T47D (cell line): ENCODE measurements at regions not wholly inside any gene's neighbourhood (a gene's known extent, or its start where the extent isn't known, plus 50 kb on each side); places are given as distances from the start of the nearest gene placed in this dataset.

Experiments used
- DNase-seq, 2 experiments: peaks; one replicate each; pipeline versions ENCODE4 v3.0.0 to v3.0.0-alpha.2; 2011 to 2012; ENCODE audit warnings: low read depth in 1 of 2, low spot score in 1 of 2
- JUND ChIP-seq: IDR thresholded peaks from 2 replicates; pipeline ENCODE4 v1.6.1; 2012; ENCODE audit warnings: low read depth
- in situ Hi-C: cut with HindIII; loops from 2 replicates; pipeline ENCODE4 v1.10.0; 2016; ENCODE audit warnings: low sequenced_read_pairs, low pct_unique_long_range_greater_than_20kb

DNA sequence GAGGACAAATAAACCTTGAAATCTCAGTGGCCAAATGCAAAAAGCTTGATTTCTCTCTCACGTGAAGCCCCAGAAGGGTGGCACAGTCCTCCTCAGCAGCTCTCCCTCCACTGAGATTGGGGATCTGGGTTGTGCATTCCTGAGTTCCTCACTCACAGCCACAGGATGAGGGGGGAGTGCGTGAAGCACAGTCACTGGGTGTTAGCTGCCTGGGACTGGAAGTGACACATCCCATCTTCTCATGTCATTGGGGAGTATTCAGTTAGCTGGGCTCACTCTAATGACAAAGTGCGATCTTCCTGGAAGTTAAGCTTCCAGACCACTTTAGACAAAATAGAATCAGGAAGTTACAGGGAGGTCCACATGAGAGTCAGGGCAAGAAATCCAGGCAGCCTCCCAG, 192.2 kb upstream of the LRFN2 start:
- in situ Hi-C loops, result no loop called here
- no peak for DNase-seq
- no peak for TF ChIP-seq JUND

- no peak for DNase-seq
- in situ Hi-C loops, result no loop called here
- no peak for TF ChIP-seq JUND
Observed at GRCh38 chr6:40778918-40779317, 191.8 kb upstream of the LRFN2 start.

DNA sequence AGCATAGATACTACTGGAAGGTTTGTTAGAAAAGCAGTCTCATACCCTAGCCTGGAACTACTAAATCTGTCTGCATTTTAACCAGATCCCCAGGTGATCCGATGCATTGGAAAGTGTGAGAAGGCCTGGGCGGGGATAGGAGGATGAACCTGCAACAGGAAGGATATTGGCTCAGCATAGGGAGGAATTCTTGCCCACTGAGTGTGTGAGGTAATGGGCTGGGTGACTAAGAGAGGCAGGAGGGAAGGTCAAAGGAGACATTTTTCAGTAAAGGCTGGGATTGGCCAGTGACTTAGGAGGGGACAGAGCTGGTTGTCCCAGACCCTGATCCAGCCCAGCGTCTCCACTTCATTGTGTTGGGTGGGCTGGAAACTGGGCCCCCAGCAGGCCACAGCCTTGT, 191.0 kb upstream of the LRFN2 start:
- in situ Hi-C loops, result no loop called here
- no peak for DNase-seq
- no peak for TF ChIP-seq JUND

DNA sequence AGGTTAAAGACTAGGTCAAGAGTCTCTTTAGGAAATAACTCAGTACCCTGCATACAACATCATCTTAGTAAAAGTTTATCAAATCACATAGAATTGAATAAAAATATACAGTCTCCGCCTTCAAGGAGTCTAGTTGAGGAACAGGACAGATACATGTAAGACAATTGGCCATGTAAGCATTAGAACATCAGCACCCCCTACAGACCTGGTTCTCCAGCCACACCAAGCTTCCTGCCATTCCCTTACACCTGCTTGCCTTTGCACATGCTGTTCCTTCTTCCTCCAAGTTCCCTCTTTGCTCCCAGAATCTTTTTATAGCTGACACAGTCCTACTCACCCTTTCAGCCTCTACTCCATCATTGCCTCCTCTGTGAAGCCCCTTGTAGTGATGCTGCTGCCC, 187.8 kb upstream of the LRFN2 start:
- DNase-seq, result no peak
- in situ Hi-C loops, result no loop called here
- no peak for TF ChIP-seq JUND

DNA sequence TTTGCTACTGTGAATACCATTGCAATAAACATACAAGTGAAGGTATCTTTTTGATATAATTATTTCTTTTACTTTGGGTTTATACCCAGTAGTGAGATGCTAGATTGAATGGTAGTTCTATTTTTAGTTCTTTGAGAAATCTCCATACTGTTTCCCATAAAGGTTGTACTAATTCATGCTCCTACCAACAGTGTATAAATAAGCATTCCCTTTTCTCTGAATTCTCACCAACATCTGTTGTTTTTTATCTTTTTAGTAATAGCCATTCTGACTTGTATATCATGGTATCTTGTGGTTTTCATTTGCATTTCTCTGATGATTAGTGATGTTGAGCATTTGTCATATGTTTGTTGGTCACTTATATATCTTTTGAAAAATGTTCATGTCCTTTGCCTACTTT, 183.6 kb upstream of the LRFN2 start:
- no peak for DNase-seq
- in situ Hi-C loops, result no loop called here
- TF ChIP-seq JUND, result no peak

- in situ Hi-C loops, result no loop called here
- TF ChIP-seq JUND, result no peak
- DNase-seq, result no peak
Observed at GRCh38 chr6:40764726-40765125, 177.6 kb upstream of the LRFN2 start.

GRCh38 chr6:40762981-40763380, 175.8 kb upstream of the LRFN2 start:
- TF ChIP-seq JUND, result no peak
- in situ Hi-C loops, result no loop called here
- DNase-seq, result no peak

DNA sequence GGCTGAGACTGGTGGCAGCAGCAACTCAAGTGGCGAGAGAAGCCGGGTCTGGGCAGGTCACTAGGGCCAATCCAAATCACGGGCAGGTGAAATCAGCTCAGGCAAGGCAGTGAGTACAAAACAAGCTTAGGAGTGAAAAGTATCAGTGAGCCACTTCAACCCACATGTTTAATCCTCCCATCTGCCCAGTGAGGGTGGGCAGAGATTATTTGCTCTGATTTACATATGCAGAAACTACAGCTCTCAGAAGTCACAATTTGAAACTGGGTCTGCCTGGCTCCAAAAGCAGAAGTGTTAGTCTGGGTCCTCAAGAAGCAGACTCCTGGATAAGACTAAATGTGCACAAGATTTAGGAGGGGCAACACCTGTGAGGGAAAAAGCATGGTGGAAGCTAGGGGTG, 173.7 kb upstream of the LRFN2 start:
- in situ Hi-C loops, result no loop called here
- TF ChIP-seq JUND, result no peak
- DNase-seq, result no peak

GRCh38 chr6:40759838-40760237, 172.7 kb upstream of the LRFN2 start:
- in situ Hi-C loops, result no loop called here
- no peak for TF ChIP-seq JUND
- no peak for DNase-seq

DNA sequence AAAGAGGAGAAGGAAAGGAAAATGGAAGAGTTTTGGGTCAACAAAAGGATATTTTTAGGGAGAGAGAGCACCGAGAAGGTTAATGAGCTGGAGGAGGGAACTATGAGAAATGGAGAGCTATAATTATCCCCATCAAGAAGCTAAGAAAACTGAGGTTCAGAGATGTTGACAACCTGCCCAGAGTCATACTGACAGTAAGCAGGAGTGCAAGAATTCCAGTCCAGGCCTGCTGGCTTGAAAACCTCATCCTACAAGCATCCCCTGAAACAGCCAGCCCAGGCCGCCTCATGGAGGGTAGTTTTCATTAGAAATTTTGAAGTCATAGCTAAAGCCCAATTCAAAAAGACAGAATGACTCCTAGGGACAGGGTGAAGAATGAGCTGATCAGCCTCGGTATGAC, 172.1 kb upstream of the LRFN2 start:
- no peak for DNase-seq
- in situ Hi-C loops, result no loop called here
- TF ChIP-seq JUND, result no peak

GRCh38 chr6:40755749-40756452, 168.7 kb upstream of the LRFN2 start:
- in situ Hi-C loops, result no loop called here
- TF ChIP-seq JUND, result no peak
- no peak for DNase-seq

DNA sequence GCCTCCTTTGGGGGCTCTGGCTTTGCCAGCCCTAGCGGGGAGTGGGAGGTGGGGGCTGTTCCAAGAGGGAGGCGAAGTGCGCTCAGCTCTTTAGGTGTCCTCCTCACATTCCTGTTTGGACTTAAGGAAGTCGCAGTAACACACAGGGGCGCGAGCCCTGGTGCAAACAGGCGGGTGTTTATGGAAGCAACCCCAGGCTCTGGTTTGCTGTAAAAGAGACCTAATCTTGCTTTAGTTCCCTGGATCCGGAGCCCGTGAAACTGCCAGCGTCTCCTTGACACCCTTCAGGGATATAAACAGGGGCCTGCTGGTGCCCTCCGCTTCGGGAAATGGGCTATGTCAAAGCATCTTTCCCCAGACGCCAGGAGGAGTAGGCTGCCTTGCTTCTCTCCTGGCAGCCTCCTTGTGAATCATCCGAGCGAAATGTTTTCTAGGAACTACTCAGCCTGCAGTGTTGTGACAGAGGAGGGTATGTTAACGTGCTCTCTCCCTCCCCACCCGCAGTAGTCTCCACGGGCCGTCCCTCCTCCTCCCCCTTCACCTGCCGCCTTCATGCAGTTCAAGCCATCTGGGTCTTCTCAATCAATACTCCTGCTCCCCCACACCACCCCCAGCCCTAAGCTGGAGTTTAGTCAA, 168.0 kb upstream of the LRFN2 start:
- no peak for DNase-seq
- TF ChIP-seq JUND, result no peak
- in situ Hi-C loops, result no loop called here

DNA sequence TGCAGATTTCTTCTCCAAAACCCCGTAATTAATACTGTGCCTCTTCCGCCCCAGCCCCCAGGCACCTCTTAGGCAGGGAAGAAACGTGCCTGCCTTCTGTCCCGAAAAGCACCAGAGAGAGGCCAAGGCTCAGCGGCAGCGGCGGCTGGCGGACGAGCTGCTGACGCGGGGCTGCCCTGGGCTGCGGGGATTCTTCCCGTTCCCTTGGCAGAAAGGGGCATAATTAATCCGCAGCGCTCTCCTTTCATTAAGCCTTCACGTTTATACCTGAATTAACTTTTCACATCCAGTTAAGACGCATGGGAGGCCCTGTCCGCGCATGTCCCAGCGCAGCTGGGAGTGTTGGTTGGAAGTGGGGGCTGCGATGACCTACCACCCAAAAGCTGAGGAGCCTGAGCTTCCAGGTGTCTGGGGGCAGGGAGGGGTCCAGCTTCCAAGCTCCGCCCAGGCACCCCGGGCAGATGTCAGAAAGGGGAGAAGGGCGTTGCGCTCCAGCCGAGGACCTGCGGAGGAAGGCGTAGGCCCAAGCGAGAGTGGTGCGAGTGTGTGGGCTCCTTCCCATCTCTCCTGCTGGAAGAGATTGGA, 167.4 kb upstream of the LRFN2 start:
- TF ChIP-seq JUND, result no peak
- in situ Hi-C loops, result no loop called here
- DNase-seq, result no peak
